Neural progenitor cell (in vitro differentiated cells): ENCODE measurements at regions not wholly inside any gene's neighbourhood (a gene's known extent, or its start where the extent isn't known, plus 50 kb on each side); places are given as distances from the start of the nearest gene placed in this dataset.

Experiments used
- EZH2 ChIP-seq: fragments of 200-600 bp; sonication (generic); IDR thresholded peaks from 2 replicates; pipeline ENCODE4 v1.6.1; 2017; ENCODE audit warnings: antibody characterized with exemption, mild to moderate bottlenecking, moderate library complexity
- TF ChIP-seq, protein P1 (sequence below): fragments of 200-600 bp; sonication (generic); IDR thresholded peaks from 2 replicates; pipeline ENCODE4 v1.5.1; 2017; ENCODE audit warnings: antibody characterized with exemption, mild to moderate bottlenecking

GRCh38 chr15:47570451-47570850, 146.9 kb upstream of the SEMA6D start:
- TF ChIP-seq, protein P1, sequence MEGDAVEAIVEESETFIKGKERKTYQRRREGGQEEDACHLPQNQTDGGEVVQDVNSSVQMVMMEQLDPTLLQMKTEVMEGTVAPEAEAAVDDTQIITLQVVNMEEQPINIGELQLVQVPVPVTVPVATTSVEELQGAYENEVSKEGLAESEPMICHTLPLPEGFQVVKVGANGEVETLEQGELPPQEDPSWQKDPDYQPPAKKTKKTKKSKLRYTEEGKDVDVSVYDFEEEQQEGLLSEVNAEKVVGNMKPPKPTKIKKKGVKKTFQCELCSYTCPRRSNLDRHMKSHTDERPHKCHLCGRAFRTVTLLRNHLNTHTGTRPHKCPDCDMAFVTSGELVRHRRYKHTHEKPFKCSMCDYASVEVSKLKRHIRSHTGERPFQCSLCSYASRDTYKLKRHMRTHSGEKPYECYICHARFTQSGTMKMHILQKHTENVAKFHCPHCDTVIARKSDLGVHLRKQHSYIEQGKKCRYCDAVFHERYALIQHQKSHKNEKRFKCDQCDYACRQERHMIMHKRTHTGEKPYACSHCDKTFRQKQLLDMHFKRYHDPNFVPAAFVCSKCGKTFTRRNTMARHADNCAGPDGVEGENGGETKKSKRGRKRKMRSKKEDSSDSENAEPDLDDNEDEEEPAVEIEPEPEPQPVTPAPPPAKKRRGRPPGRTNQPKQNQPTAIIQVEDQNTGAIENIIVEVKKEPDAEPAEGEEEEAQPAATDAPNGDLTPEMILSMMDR = no peak
- no peak for TF ChIP-seq EZH2
